ENCODE measurements at regions not wholly inside any gene's neighbourhood (a gene's known extent, or its start where the extent isn't known, plus 50 kb on each side); places are given as distances from the start of the nearest gene placed in this dataset.
A peak's percentile ranks its signal among the peaks of the same experiment; 100 is the strongest.

DNA sequence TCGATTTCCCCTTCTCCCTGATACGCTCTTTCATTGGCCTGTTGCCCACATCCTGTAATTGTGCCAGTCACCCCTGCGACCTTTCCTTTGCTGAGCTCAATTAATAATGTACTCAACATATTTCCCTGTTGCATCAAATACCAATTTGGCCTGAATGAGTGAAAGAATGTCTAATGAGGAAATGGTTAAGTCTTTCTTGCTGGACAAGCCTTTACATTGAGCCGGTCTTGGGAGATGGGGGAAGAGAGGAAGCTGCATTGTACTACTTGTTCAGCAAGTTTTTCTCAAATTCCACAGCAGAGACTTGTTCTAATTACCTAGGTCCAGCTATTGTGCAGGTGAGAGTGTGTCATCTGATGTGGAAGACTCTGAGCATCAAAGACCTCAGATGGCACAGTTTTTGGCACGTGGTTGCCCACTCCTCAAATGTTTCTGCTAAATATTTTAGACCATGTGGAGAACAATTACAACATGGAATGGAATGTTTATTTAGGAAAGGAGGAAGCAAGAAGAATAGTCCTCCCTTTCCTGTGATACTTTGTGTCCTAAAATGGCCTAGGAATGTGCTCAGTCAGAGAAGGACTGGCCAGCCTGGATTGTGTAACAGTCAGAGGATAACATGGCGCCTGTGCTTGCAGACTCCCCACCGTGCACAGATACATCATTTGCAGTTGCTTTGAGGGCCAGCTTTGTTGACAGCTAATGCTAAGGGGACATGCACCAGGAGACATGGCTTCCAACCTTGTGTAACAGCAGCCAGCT, 129.5 kb upstream of the E2F8 start:
- TF ChIP-seq EP300 (IDR thresholded peaks at IDR 0.05; ENCODE audit: low read depth) (no peak), POLR2AphosphoS5 (IDR thresholded peaks at IDR 0.05) (peak; percentile 21 to 65 (median 26))
- Histone ChIP-seq H3K27me3 (no peaks in the 10 kb centered on the region), H3K9me3 (no peaks in the 10 kb centered on the region), H3K4me3 (no peak overlapping the region), H3K27ac (peak overlapping the region in 2 of 4 donors; percentile 1 to 26), H3K36me3 (no peaks in the 10 kb centered on the region), H3K4me1 (peaks cover 0 to 9% (median 0%) of the 10 kb centered on the region in 4 donors)
- in situ Hi-C loops (cut with MboI; ENCODE audit: low pct_ligation_motif_present in 1 of 4, low pct_unique_long_range_greater_than_20kb in 1 of 4, low sequenced_read_pairs in 3 of 4), result no loop called here
- intact Hi-C loops (cut with DNase I; ENCODE audit: low total_unique reads), result no loop called here
- no peak for DNase-seq
- 56 to 66% methylated on average over 7 of the region's 7 CpGs for WGBS, 2 donors (ENCODE audit: low coverage in 1 of 2)

DNA sequence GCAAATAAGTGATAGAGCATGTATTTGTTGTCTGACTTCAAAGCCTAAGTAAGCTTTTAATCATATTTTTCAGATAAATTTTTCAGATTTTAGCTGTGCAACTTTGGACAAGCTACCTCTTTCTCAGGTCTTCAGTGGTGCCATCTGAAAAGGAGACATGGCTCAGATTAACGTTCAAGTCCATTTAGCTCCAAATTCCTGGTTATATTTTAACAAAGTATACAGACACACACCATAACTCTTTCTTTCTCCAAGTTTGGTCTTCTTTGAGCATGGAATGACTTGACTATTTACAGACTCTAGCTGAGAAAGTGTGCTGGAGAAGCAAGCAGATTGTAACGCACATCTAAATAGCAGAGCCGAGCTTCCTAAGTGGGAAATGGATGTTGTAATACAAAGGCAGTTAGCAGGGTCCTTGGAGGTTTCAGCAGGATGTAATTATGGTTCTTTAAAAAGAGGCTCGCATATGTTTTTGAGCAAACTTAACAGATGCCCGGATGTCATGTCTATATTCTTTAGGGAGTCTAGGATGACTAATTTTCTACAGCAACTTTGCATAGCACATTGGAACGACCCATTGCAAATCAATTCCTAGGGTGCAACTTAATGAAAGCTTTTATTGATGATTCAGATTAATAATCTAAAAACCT, 128.1 kb upstream of the E2F8 start:
- DNase-seq, result no peak
- H3K27me3 ChIP-seq, result no peaks in the 10 kb centered on the region
- H3K36me3 ChIP-seq, result no peaks in the 10 kb centered on the region
- no peaks in the 10 kb centered on the region for H3K9me3 ChIP-seq
- no peak overlapping the region for H3K27ac ChIP-seq
- intact Hi-C loops (cut with DNase I; ENCODE audit: low total_unique reads) (no loop called here), in situ Hi-C loops (cut with MboI; ENCODE audit: low pct_ligation_motif_present in 1 of 4, low pct_unique_long_range_greater_than_20kb in 1 of 4, low sequenced_read_pairs in 3 of 4) (no loop called here)
- no peak overlapping the region for H3K4me3 ChIP-seq
- TF ChIP-seq, protein P1, sequence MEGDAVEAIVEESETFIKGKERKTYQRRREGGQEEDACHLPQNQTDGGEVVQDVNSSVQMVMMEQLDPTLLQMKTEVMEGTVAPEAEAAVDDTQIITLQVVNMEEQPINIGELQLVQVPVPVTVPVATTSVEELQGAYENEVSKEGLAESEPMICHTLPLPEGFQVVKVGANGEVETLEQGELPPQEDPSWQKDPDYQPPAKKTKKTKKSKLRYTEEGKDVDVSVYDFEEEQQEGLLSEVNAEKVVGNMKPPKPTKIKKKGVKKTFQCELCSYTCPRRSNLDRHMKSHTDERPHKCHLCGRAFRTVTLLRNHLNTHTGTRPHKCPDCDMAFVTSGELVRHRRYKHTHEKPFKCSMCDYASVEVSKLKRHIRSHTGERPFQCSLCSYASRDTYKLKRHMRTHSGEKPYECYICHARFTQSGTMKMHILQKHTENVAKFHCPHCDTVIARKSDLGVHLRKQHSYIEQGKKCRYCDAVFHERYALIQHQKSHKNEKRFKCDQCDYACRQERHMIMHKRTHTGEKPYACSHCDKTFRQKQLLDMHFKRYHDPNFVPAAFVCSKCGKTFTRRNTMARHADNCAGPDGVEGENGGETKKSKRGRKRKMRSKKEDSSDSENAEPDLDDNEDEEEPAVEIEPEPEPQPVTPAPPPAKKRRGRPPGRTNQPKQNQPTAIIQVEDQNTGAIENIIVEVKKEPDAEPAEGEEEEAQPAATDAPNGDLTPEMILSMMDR (IDR thresholded peaks at IDR 0.05), result no peak
- TF ChIP-seq POLR2AphosphoS5 (IDR thresholded peaks at IDR 0.05) (no peak), POLR2A (IDR thresholded peaks at IDR 0.05) (no peak), EP300 (IDR thresholded peaks at IDR 0.05; ENCODE audit: low read depth) (no peak)
- H3K4me1 ChIP-seq, result peaks cover 0 to 9% (median 0%) of the 10 kb centered on the region in 4 donors
- 49 to 61% methylated on average over 6 of the region's 6 CpGs for WGBS, 2 donors (ENCODE audit: low coverage in 1 of 2)

DNA sequence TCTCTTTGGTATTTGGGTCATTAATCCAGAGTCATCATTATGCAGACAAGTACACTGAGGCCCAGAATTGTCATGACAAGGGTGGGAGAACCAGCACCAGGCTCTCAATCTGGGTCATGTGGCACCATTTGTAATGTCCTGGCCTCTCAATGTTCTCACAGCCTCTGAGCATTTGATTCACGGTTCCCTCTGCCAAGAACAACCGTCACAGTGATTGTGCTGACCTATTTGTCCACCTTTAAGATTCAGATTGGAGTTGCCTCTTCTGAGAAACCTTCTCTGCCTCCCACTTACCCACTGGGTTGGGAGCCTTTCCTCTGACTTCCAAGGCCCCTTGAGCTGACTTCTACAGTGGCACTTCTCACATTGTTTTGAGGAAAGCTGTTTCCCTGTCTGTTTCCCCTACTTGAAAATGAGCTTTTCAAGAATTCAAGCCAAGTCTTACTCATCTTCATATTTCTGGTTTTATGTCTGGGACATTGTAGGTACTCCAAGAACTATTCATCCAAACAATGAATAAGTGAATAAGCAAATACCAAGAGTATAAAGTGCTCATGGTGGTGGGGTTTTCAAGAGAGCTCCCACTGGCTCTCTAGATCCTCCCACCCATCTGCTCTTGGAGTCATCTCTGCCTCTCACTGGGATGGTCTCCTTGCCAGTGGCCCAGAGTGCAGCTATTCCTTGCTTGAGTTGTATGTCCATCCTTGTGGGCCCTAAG, 126.4 kb upstream of the E2F8 start:
- H3K27ac ChIP-seq, result peak overlapping the region in 1 of 4 donors; percentile 16

DNA sequence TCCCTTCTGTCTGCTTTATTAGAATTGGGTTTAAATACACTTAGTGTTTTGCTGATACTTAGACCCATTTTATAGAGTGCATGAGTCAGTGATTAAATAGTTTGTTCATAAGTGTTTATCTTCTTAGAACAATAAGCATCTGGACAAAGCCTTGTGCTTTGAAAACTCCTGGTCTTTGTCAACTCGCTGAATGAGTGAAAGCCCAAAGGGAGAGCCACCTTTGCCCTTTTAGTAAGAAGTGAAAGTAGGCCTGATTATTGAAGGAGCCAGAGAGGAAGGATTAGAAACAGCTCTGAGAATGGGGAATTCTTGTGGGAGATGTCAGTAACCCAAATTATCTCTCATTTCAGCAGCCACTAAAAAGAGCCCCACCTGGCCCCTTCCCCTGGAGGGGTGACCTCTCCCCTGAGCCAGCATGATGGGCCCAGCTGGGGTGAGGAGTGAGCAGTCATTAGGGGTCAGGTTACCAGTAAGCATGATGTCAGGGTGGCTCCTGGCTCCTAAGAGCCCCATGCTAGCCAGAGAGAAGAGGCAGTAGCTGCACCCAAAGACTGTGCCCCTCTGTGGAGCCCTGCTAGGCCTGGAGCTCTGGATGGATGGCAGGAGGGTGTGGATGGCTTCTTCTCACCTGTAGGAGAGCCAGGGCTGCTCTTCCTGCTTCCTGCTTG, 125.1 kb upstream of the E2F8 start:
- TF ChIP-seq EP300 (IDR thresholded peaks at IDR 0.05; ENCODE audit: low read depth), result no peak
- Histone ChIP-seq H3K36me3 (no peaks in the 10 kb centered on the region), H3K4me1 (peaks cover 0 to 9% (median 0%) of the 10 kb centered on the region in 4 donors), H3K4me3 (no peak overlapping the region), H3K27me3 (no peaks in the 10 kb centered on the region), H3K27ac (peak overlapping the region in 3 of 4 donors; percentile 7 to 38 (median 24)), H3K9me3 (no peaks in the 10 kb centered on the region)
- intact Hi-C loops (cut with DNase I; ENCODE audit: low total_unique reads), result no loop called here
- 43% methylated on average over 1 of the region's 1 CpG for WGBS, 2 donors (ENCODE audit: low coverage in 1 of 2)
- no peak for DNase-seq
- in situ Hi-C loops (cut with MboI; ENCODE audit: low pct_ligation_motif_present in 1 of 4, low pct_unique_long_range_greater_than_20kb in 1 of 4, low sequenced_read_pairs in 3 of 4), result no loop called here

More for the DNA sequence above, 126.4 kb upstream of the E2F8 start:
- Histone ChIP-seq H3K4me3 (no peak overlapping the region), H3K9me3 (no peaks in the 10 kb centered on the region), H3K27me3 (no peaks in the 10 kb centered on the region), H3K36me3 (no peaks in the 10 kb centered on the region), H3K4me1 (peaks cover 0 to 9% (median 0%) of the 10 kb centered on the region in 4 donors)
- in situ Hi-C loops (cut with MboI; ENCODE audit: low pct_ligation_motif_present in 1 of 4, low pct_unique_long_range_greater_than_20kb in 1 of 4, low sequenced_read_pairs in 3 of 4), result no loop called here
- no peak for TF ChIP-seq POLR2AphosphoS5 (IDR thresholded peaks at IDR 0.05)
- TF ChIP-seq, protein P1 (IDR thresholded peaks at IDR 0.05), result no peak
- no peak for TF ChIP-seq POLR2A (IDR thresholded peaks at IDR 0.05)
- no peak for TF ChIP-seq EP300 (IDR thresholded peaks at IDR 0.05; ENCODE audit: low read depth)
- intact Hi-C loops (cut with DNase I; ENCODE audit: low total_unique reads), result no loop called here
- 80 to 82% methylated on average over 2 of the region's 2 CpGs for WGBS, 2 donors (ENCODE audit: low coverage in 1 of 2)
- DNase-seq, result no peak

Measured in transverse colon (tissue), 4 donors.